Osteocyte (in vitro differentiated cells): ENCODE measurements at regions not wholly inside any gene's neighbourhood (a gene's known extent, or its start where the extent isn't known, plus 50 kb on each side); places are given as distances from the start of the nearest gene placed in this dataset.

ENCODE experiments used
- DNase-seq: peaks from one replicate; pipeline ENCODE4 v3.0.0; 2021; ENCODE audit warnings: mixed read lengths; ENCODE audit not compliant: unreplicated experiment; ENCODE audit errors: extremely low spot score
- H3K27ac Mint-ChIP-seq: one replicate; pipeline ENCODE4 v1.8.0; 2021; ENCODE audit warnings: mild to moderate bottlenecking, mixed read lengths; ENCODE audit not compliant: unreplicated experiment
- H3K27me3 Mint-ChIP-seq: one replicate; pipeline ENCODE4 v1.8.0; 2021; ENCODE audit warnings: mixed read lengths; ENCODE audit not compliant: unreplicated experiment
- H3K36me3 Mint-ChIP-seq: one replicate; pipeline ENCODE4 v1.8.0; 2021; ENCODE audit warnings: mixed read lengths; ENCODE audit not compliant: unreplicated experiment
- H3K4me1 Mint-ChIP-seq: one replicate; pipeline ENCODE4 v1.8.0; 2021; ENCODE audit warnings: mixed read lengths; ENCODE audit not compliant: unreplicated experiment
- H3K4me3 Mint-ChIP-seq: one replicate; pipeline ENCODE4 v1.8.0; 2021; ENCODE audit warnings: mild to moderate bottlenecking, moderate library complexity, mixed read lengths; ENCODE audit not compliant: unreplicated experiment
- H3K9me3 Mint-ChIP-seq: one replicate; pipeline ENCODE4 v1.8.0; 2021; ENCODE audit warnings: mixed read lengths; ENCODE audit not compliant: unreplicated experiment
- TF ChIP-seq, protein P1 (sequence below): fragments of 200-600 bp; sonication (generic); IDR thresholded peaks from 2 replicates; pipeline ENCODE4 v1.5.0; 2021; ENCODE audit warnings: antibody characterized with exemption, mild to moderate bottlenecking, moderate library complexity

GRCh38 chr4:111011458-111011857 is 388.6 kb upstream of the PITX2 start:
- Mint-ChIP-seq H3K27ac (no peak overlapping the region), H3K9me3 (no peaks in the 10 kb centered on the region), H3K4me3 (no peak overlapping the region), H3K36me3 (no peaks in the 10 kb centered on the region), H3K4me1 (no peaks in the 10 kb centered on the region), H3K27me3 (no peaks in the 10 kb centered on the region)
- no peak for DNase-seq
- TF ChIP-seq, protein P1, sequence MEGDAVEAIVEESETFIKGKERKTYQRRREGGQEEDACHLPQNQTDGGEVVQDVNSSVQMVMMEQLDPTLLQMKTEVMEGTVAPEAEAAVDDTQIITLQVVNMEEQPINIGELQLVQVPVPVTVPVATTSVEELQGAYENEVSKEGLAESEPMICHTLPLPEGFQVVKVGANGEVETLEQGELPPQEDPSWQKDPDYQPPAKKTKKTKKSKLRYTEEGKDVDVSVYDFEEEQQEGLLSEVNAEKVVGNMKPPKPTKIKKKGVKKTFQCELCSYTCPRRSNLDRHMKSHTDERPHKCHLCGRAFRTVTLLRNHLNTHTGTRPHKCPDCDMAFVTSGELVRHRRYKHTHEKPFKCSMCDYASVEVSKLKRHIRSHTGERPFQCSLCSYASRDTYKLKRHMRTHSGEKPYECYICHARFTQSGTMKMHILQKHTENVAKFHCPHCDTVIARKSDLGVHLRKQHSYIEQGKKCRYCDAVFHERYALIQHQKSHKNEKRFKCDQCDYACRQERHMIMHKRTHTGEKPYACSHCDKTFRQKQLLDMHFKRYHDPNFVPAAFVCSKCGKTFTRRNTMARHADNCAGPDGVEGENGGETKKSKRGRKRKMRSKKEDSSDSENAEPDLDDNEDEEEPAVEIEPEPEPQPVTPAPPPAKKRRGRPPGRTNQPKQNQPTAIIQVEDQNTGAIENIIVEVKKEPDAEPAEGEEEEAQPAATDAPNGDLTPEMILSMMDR, result no peak

- TF ChIP-seq, protein P1, result no peak
- Mint-ChIP-seq H3K27ac (no peak overlapping the region), H3K36me3 (no peaks in the 10 kb centered on the region), H3K4me1 (no peaks in the 10 kb centered on the region), H3K9me3 (no peaks in the 10 kb centered on the region), H3K4me3 (no peak overlapping the region), H3K27me3 (peaks cover 2% of the 10 kb centered on the region)
- no peak for DNase-seq
Observed at GRCh38 chr4:111013846-111014245, 391.0 kb upstream of the PITX2 start.

DNA sequence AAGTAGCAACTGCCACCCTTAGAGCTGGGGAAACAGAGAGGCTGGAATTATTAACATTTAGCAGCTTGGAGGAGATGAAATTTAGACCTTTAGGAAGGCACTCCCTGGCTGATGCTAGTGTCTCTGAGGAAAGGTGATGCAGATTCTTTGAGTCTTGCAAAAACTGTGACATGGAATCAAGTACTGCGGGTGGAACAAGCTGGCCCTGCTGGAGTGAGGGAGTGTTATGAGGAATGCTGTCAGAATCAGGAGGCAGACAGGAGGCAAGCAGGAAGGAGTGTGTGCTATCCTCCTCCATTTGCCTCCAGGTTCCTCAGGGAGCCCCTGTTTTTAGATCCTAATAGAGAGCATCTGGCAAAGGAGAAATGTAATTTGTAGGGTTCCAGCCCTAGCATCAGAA is 391.7 kb upstream of the PITX2 start:
- DNase-seq, result no peak
- no peaks in the 10 kb centered on the region for H3K9me3 Mint-ChIP-seq
- TF ChIP-seq, protein P1, result no peak
- H3K4me3 Mint-ChIP-seq, result no peak overlapping the region
- H3K27me3 Mint-ChIP-seq, result peaks cover 2% of the 10 kb centered on the region
- no peaks in the 10 kb centered on the region for H3K4me1 Mint-ChIP-seq
- H3K27ac Mint-ChIP-seq, result no peak overlapping the region
- H3K36me3 Mint-ChIP-seq, result no peaks in the 10 kb centered on the region

GRCh38 chr4:111016416-111016815 is 393.5 kb upstream of the PITX2 start:
- H3K9me3 Mint-ChIP-seq, result no peaks in the 10 kb centered on the region

GRCh38 chr4:111018216-111018615 is 395.3 kb upstream of the PITX2 start:
- no peak overlapping the region for H3K4me3 Mint-ChIP-seq
- TF ChIP-seq, protein P1, result no peak
- peaks cover 2% of the 10 kb centered on the region for H3K27me3 Mint-ChIP-seq
- no peaks in the 10 kb centered on the region for H3K36me3 Mint-ChIP-seq
- H3K4me1 Mint-ChIP-seq, result no peaks in the 10 kb centered on the region
- H3K9me3 Mint-ChIP-seq, result no peaks in the 10 kb centered on the region
- H3K27ac Mint-ChIP-seq, result no peak overlapping the region
- no peak for DNase-seq

More at GRCh38 chr4:111016416-111016815, 393.5 kb upstream of the PITX2 start:
- DNase-seq, result no peak
- Mint-ChIP-seq H3K27me3 (peaks cover 2% of the 10 kb centered on the region), H3K4me3 (no peak overlapping the region), H3K36me3 (no peaks in the 10 kb centered on the region), H3K27ac (no peak overlapping the region), H3K4me1 (no peaks in the 10 kb centered on the region)
- TF ChIP-seq, protein P1, result no peak
